Stimulated activated naive B cell treated with anti-CD40 and anti-IgM and Interleukin-4, amounts not matched to agents 10 μg/mL and 1 μg/mL and 100 μg/mL, for 72 hours (primary cell): ENCODE measurements at regions not wholly inside any gene's neighbourhood (a gene's known extent, or its start where the extent isn't known, plus 50 kb on each side); places are given as distances from the start of the nearest gene placed in this dataset.

Experiments
- ATAC-seq, 2 donors: fragments of 150-1000 bp; cut with Tn5 transposase; replicated peaks; 2 replicates each; pipeline ENCODE4 v1.10.0; 2021; ENCODE audit warnings: moderate library complexity in 1 of 2
- DNase-seq: peaks from one replicate; pipeline ENCODE4 v3.0.0; 2021
- H3K27ac Mint-ChIP-seq: one replicate; pipeline ENCODE4 v1.8.0; 2022; ENCODE audit warnings: mild to moderate bottlenecking, mixed read lengths
- H3K27me3 Mint-ChIP-seq, 2 donors: one replicate each; pipeline ENCODE4 v1.8.0; 2022; ENCODE audit warnings: mixed read lengths in 2 of 2
- H3K36me3 Mint-ChIP-seq, 2 donors: one replicate each; pipeline ENCODE4 v1.8.0; 2022; ENCODE audit warnings: mixed read lengths in 2 of 2, mild to moderate bottlenecking in 1 of 2
- H3K4me1 Mint-ChIP-seq, 2 donors: one replicate each; pipeline ENCODE4 v1.8.0; 2022; ENCODE audit warnings: mixed read lengths in 2 of 2, mild to moderate bottlenecking in 1 of 2
- H3K4me3 Mint-ChIP-seq, 2 donors: one replicate each; pipeline ENCODE4 v1.8.0; 2022; ENCODE audit warnings: mild to moderate bottlenecking in 2 of 2, mixed read lengths in 2 of 2, moderate library complexity in 1 of 2
- H3K9me3 Mint-ChIP-seq, 2 donors: one replicate each; pipeline ENCODE4 v1.8.0; 2022; ENCODE audit warnings: mixed read lengths in 2 of 2, mild to moderate bottlenecking in 1 of 2

- ATAC-seq (no peak), DNase-seq (no peak)
- H3K9me3 Mint-ChIP-seq, result peaks cover 0 to 1% of the 10 kb centered on the region in 2 donors
- no peak overlapping the region for H3K4me3 Mint-ChIP-seq
- H3K27ac Mint-ChIP-seq, result no peak overlapping the region
- H3K36me3 Mint-ChIP-seq, result no peaks in the 10 kb centered on the region
- no peaks in the 10 kb centered on the region for H3K4me1 Mint-ChIP-seq
- peaks cover 60 to 74% of the 10 kb centered on the region in 2 donors for H3K27me3 Mint-ChIP-seq
Observed at GRCh38 chr14:103216857-103217256, 93.6 kb downstream of the TNFAIP2 start.

GRCh38 chr14:103217538-103217937 lies 94.3 kb downstream of the TNFAIP2 start:
- H3K27me3 Mint-ChIP-seq, result peaks cover 60 to 74% of the 10 kb centered on the region in 2 donors
- ATAC-seq (no peak), DNase-seq (no peak)
- no peak overlapping the region for H3K27ac Mint-ChIP-seq
- no peak overlapping the region for H3K4me3 Mint-ChIP-seq
- no peaks in the 10 kb centered on the region for H3K4me1 Mint-ChIP-seq
- peaks cover 0 to 1% of the 10 kb centered on the region in 2 donors for H3K9me3 Mint-ChIP-seq
- H3K36me3 Mint-ChIP-seq, result no peaks in the 10 kb centered on the region

DNA sequence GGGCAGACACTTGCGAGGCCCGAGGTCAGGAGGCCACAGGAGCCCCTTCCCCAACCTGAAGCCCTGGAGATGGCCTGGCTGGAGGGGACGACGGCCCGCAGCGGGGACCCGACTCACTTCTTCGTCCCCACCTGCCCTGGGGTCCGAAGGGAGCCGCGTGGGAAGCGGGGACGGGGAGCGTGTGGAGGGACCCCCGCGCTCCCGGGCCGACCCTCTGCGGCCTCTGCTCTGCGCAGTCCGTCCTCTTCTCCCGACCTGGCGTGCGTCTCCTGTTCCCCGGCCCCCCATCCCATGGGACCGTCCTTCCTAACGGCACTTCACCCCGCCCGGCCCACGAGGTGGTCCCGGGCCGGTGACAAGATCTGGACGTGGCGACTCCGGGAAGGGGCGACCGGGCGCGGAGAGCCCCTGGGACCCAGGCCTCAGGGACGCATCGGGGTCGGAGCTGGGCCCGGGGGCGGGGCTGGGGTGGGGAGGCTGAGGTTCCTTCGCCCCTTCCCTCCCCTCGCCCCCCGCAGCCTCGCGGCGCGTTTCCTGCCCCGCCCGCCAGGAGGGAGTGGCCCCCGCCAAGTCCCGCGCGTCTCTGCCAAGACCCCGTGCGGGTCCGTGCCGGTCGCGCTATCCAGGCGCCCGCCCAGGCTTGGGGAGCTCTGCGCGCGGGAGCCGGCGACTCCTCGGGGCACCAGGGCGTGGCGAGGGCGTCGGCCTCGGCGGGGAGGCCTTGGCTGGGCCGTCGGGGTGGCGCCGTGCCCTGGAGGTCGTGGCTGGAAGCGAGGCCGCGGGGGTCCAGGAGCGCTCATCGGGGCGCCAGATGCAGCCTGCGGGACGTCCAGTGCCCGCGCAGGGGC lies 97.1 kb downstream of the TNFAIP2 start:
- DNase-seq (no peak), ATAC-seq (no peak)
- Mint-ChIP-seq H3K36me3 (no peaks in the 10 kb centered on the region), H3K4me1 (no peaks in the 10 kb centered on the region), H3K9me3 (peaks cover 0 to 1% of the 10 kb centered on the region in 2 donors), H3K4me3 (no peak overlapping the region), H3K27me3 (peaks cover 55 to 76% of the 10 kb centered on the region in 2 donors), H3K27ac (no peak overlapping the region)

- no peak for ATAC-seq
- H3K27me3 Mint-ChIP-seq, result peaks cover 48 to 73% of the 10 kb centered on the region in 2 donors
Observed at GRCh38 chr14:103220982-103221641, 97.9 kb downstream of the TNFAIP2 start.

DNA sequence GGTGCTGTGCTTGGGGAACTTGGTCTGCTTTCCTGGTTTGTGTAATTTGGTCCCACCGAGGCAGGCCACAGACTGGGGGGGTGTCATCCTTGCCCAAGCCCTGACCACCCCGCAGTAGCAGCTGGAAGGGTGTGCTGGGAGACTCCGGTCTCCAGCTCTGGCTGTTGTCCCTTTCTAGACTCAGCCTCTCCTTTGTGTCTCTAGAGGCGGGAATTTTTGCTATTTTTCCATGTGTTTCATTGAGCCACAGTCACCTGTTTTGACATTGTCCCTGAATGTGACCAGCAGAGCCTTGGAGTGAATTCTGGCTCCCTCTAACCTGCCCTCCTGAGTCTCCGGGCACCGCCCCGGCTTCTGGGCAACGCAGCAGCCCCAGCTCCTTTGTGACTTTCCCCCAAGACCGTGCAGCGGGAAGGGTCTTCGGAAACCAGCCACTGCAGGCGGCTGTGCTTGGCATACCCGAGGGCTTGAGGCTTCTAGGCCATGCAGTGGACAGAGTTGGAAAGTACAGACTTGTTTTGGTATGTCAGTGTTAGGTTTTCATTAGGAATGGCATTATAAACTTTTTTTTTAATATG lies 98.6 kb downstream of the TNFAIP2 start:
- ATAC-seq (no peak), DNase-seq (no peak)
- peaks cover 51 to 77% of the 10 kb centered on the region in 2 donors for H3K27me3 Mint-ChIP-seq
- H3K36me3 Mint-ChIP-seq, result no peaks in the 10 kb centered on the region
- H3K4me1 Mint-ChIP-seq, result no peaks in the 10 kb centered on the region
- no peak overlapping the region for H3K27ac Mint-ChIP-seq
- H3K4me3 Mint-ChIP-seq, result no peak overlapping the region
- peaks cover 0 to 1% of the 10 kb centered on the region in 2 donors for H3K9me3 Mint-ChIP-seq

More at GRCh38 chr14:103220982-103221641, 97.9 kb downstream of the TNFAIP2 start:
- Mint-ChIP-seq H3K36me3 (no peaks in the 10 kb centered on the region), H3K27ac (no peak overlapping the region), H3K4me3 (peak overlapping the region in 1 of 2 donors; percentile 28), H3K4me1 (no peaks in the 10 kb centered on the region), H3K9me3 (peaks cover 0 to 1% of the 10 kb centered on the region in 2 donors)
- DNase-seq, result no peak

DNA sequence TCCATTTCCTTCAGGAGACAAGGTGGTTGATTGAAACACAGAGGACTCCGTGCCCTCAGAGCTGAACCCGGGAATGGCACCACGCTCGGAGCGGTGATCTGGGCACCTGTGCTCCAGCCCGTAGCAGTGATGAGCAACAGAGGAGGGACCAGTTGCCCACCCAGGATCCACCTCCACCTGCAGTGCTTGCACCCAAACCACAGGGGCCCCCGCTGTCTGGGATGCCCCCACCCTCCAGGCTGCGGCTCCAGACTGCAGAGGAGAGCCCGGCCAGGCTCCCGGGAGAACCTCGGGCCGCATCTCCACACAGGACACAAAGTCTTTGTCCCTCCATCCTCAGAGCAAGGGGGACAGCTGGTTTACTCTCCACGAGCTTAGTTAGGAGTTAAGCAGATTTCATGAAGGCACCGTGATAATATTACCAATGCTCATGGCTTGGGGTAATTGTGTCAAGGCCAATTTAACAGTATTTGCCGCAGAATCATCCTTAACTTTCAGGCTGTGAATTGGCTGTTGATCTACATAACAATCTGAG lies 100.6 kb downstream of the TNFAIP2 start:
- H3K4me1 Mint-ChIP-seq, result no peaks in the 10 kb centered on the region
- H3K27ac Mint-ChIP-seq, result no peak overlapping the region
- no peak for ATAC-seq
- H3K36me3 Mint-ChIP-seq, result no peaks in the 10 kb centered on the region
- DNase-seq, result no peak
- H3K4me3 Mint-ChIP-seq, result no peak overlapping the region
- no peaks in the 10 kb centered on the region for H3K9me3 Mint-ChIP-seq
- H3K27me3 Mint-ChIP-seq, result peaks cover 55 to 82% of the 10 kb centered on the region in 2 donors

- no peaks in the 10 kb centered on the region for H3K9me3 Mint-ChIP-seq
- H3K27me3 Mint-ChIP-seq, result peaks cover 48 to 70% of the 10 kb centered on the region in 2 donors
- H3K4me3 Mint-ChIP-seq, result no peak overlapping the region
- no peak for ATAC-seq
- no peaks in the 10 kb centered on the region for H3K36me3 Mint-ChIP-seq
- H3K27ac Mint-ChIP-seq, result no peak overlapping the region
- no peaks in the 10 kb centered on the region for H3K4me1 Mint-ChIP-seq
- DNase-seq, result no peak
Observed at GRCh38 chr14:103225062-103225461, 101.8 kb downstream of the TNFAIP2 start.

- ATAC-seq, result no peak
- Mint-ChIP-seq H3K4me3 (no peak overlapping the region), H3K27ac (no peak overlapping the region), H3K36me3 (no peaks in the 10 kb centered on the region), H3K9me3 (no peaks in the 10 kb centered on the region), H3K4me1 (no peaks in the 10 kb centered on the region), H3K27me3 (peaks cover 51 to 73% of the 10 kb centered on the region in 2 donors)
- no peak for DNase-seq
Observed at GRCh38 chr14:103225476-103225875, 102.2 kb downstream of the TNFAIP2 start.

GRCh38 chr14:103227094-103227768 lies 104.0 kb downstream of the TNFAIP2 start:
- Mint-ChIP-seq H3K27me3 (peaks cover 43 to 71% of the 10 kb centered on the region in 2 donors), H3K4me3 (no peak overlapping the region), H3K9me3 (no peaks in the 10 kb centered on the region), H3K36me3 (no peaks in the 10 kb centered on the region), H3K4me1 (no peaks in the 10 kb centered on the region), H3K27ac (no peak overlapping the region)
- DNase-seq, result no peak
- ATAC-seq, result no peak

DNA sequence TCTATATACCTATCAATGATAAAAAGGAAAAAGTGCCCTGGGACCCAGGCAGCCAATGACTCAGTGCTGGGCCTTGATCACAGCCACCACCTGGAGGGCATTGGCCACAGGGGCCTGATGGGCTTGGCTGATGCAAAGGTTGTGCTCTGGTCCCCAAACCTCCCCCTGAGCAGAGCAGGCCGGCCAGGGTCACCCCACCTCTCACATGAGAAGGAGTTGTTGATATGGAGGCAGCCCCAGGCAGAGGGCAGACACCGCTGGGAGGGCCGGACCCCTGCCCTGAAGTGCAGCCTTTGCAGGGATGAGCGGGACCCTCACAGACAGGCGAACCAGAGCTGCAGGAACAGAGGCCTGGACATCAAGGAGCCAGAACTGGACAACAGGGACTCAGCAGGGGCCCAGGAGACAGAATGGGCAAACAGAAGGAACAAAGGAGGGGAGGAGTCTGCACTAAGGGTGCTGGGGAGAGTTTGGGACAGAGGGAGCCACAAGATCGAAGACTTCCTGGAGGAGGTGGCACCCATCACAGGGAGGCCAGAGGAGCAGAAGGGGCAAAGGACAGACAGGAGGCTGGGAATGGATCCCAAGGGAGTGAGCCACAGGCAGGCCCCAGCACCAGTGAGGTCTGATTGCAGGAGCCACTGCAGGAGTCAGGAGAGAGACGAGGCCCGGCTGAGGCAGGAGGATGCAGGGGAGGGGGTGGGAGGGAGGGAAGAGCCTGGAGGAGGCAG lies 105.0 kb downstream of the TNFAIP2 start:
- H3K27ac Mint-ChIP-seq, result no peak overlapping the region
- ATAC-seq, result no peak
- no peak overlapping the region for H3K4me3 Mint-ChIP-seq
- H3K9me3 Mint-ChIP-seq, result no peaks in the 10 kb centered on the region
- peaks cover 38 to 66% of the 10 kb centered on the region in 2 donors for H3K27me3 Mint-ChIP-seq
- H3K36me3 Mint-ChIP-seq, result no peaks in the 10 kb centered on the region
- DNase-seq, result no peak
- no peaks in the 10 kb centered on the region for H3K4me1 Mint-ChIP-seq

DNA sequence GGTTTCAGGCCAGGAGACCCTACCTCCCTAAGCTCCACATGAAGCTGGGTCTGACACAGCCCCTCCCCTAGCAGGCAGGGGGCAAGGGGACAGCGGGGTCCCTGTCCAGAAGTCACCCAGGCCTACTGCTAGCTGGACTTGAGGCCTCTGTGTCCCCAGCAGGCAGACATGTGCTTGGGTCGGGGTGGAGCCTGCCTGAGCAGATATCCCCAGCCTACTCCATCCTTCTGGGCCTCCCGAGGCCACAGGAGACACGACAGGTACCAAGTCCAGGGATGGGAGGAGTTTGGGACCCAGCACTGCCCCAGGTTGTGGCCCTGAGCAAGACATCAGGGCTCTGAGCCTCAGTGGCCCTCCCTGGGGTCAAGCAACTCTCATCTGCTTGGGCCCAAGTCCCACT lies 105.2 kb upstream of the EIF5 start:
- no peak for DNase-seq
- Mint-ChIP-seq H3K36me3 (peaks cover 0 to under 1% of the 10 kb centered on the region in 2 donors), H3K9me3 (no peaks in the 10 kb centered on the region), H3K4me3 (no peak overlapping the region), H3K27me3 (peaks cover 39 to 66% of the 10 kb centered on the region in 2 donors), H3K4me1 (no peaks in the 10 kb centered on the region), H3K27ac (no peak overlapping the region)
- ATAC-seq, result no peak

DNA sequence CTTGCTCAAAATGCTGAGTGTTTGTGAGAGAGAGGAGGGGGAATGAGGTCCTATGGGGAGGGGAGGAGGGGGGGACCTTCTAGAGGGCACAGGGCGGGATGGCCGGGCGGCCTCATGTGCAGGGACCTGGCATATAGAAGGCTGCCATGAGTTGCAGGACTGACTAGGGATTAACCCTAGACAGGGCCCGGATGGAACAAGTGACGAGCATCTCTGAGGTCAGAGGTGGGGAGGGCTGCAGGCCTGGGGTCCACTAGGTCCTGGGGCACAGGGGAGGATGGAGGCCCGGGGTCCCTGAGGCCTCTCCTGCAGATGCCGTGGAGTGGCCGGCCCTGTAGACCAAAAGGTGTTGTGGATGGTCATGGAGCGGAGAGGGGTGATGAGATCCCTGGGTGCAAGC lies 104.0 kb upstream of the EIF5 start:
- H3K4me3 Mint-ChIP-seq, result no peak overlapping the region
- no peaks in the 10 kb centered on the region for H3K4me1 Mint-ChIP-seq
- ATAC-seq (no peak), DNase-seq (no peak)
- H3K27me3 Mint-ChIP-seq, result peaks cover 44 to 62% of the 10 kb centered on the region in 2 donors
- peak overlapping the region; percentile 71 for H3K27ac Mint-ChIP-seq
- peaks cover 0 to 2% of the 10 kb centered on the region in 2 donors for H3K36me3 Mint-ChIP-seq
- no peaks in the 10 kb centered on the region for H3K9me3 Mint-ChIP-seq

DNA sequence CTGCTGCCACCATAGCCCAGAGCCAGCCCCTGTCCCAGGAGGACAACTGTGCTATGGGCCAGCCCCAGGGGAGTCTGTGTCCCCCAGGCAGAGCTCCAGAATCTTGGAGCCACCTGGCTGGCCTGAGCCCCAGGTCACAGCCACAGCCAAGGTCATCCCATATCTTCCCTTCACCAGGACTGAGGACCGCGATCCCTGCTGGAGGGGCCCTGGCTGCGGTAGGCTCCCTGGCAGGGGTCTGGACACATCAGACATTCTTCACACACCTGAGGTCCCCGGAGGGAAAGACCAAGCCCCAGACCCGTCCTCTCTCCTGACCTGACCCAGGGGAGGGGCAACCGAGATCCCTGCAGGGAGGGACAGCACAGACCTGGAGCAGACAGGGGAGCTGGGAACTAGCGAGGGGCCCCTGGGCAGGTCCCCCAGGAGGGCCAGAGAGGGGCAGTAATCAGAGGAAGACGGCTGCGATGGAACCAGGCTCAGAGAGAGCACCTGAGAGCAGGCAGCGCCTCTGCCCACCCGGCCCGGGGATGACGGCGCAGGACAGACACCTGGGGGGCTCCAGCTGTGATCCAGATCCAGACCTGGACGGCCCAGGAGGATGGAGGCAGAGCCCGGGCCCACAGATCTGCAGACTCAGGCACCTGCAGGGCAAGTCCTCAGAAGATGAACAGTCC lies 103.2 kb upstream of the EIF5 start:
- H3K36me3 Mint-ChIP-seq, result peaks cover 0 to 2% of the 10 kb centered on the region in 2 donors
- ATAC-seq (no peak), DNase-seq (no peak)
- H3K4me1 Mint-ChIP-seq, result no peaks in the 10 kb centered on the region
- peaks cover 52 to 66% of the 10 kb centered on the region in 2 donors for H3K27me3 Mint-ChIP-seq
- no peak overlapping the region for H3K4me3 Mint-ChIP-seq
- no peaks in the 10 kb centered on the region for H3K9me3 Mint-ChIP-seq
- no peak overlapping the region for H3K27ac Mint-ChIP-seq
